ENCODE measurements at regions not wholly inside any gene's neighbourhood (a gene's known extent, or its start where the extent isn't known, plus 50 kb on each side); places are given as distances from the start of the nearest gene placed in this dataset.

- TF ChIP-seq CTCF (IDR thresholded peaks at IDR 0.05; ENCODE audit: low read depth, low read length, poor library complexity, severe bottlenecking), result no peak
- no peak for TF ChIP-seq EZH2phosphoT487 (IDR thresholded peaks at IDR 0.05; ENCODE audit: borderline replicate concordance, low read length)
- H3K9me3 ChIP-seq (ENCODE audit: control insufficient read depth, insufficient read depth, low read length), result no peaks in the 10 kb centered on the region
- no peaks in the 10 kb centered on the region for H4K20me1 ChIP-seq (ENCODE audit: control insufficient read depth, insufficient read depth, low read depth, low read length)
- H3K27ac ChIP-seq (ENCODE audit: low read depth, low read length), result no peak overlapping the region
- H3K4me1 ChIP-seq (ENCODE audit: control insufficient read depth, low read length), result no peaks in the 10 kb centered on the region
- no peaks in the 10 kb centered on the region for H3K36me3 ChIP-seq (ENCODE audit: control insufficient read depth, low read length)
- H3K4me2 ChIP-seq (ENCODE audit: low read length), result no peak overlapping the region
- no peaks in the 10 kb centered on the region for H3K27me3 ChIP-seq (ENCODE audit: control insufficient read depth, low read length)
- no peaks in the 10 kb centered on the region for H3K9me2 ChIP-seq (replicated peaks; ENCODE audit: control insufficient read depth, low read length)
- H3K79me2 ChIP-seq (ENCODE audit: control insufficient read depth, low read length), result no peaks in the 10 kb centered on the region
- H3K4me3 ChIP-seq (ENCODE audit: low read length), result no peak overlapping the region
- no peaks in the 10 kb centered on the region for H3F3A ChIP-seq (ENCODE audit: control insufficient read depth, insufficient read depth)
Observed at GRCh38 chr9:129402931-129403778, 217.7 kb downstream of the C9orf50 start.

- Histone ChIP-seq H3K79me2 (ENCODE audit: control insufficient read depth, low read length) (no peaks in the 10 kb centered on the region), H3K4me3 (ENCODE audit: low read length) (no peak overlapping the region), H3K27me3 (ENCODE audit: control insufficient read depth, low read length) (no peaks in the 10 kb centered on the region), H3F3A (ENCODE audit: control insufficient read depth, insufficient read depth) (no peaks in the 10 kb centered on the region), H3K4me2 (ENCODE audit: low read length) (no peak overlapping the region), H3K27ac (ENCODE audit: low read depth, low read length) (no peak overlapping the region), H3K36me3 (ENCODE audit: control insufficient read depth, low read length) (no peaks in the 10 kb centered on the region), H3K4me1 (ENCODE audit: control insufficient read depth, low read length) (no peaks in the 10 kb centered on the region), H4K20me1 (ENCODE audit: control insufficient read depth, insufficient read depth, low read depth, low read length) (no peaks in the 10 kb centered on the region), H3K9me2 (replicated peaks; ENCODE audit: control insufficient read depth, low read length) (no peaks in the 10 kb centered on the region), H3K9me3 (ENCODE audit: control insufficient read depth, insufficient read depth, low read length) (no peaks in the 10 kb centered on the region)
- TF ChIP-seq EZH2phosphoT487 (IDR thresholded peaks at IDR 0.05; ENCODE audit: borderline replicate concordance, low read length) (no peak), CTCF (IDR thresholded peaks at IDR 0.05; ENCODE audit: low read depth, low read length, poor library complexity, severe bottlenecking) (no peak)
Observed at GRCh38 chr9:129402371-129402739, 218.5 kb downstream of the C9orf50 start.

- Histone ChIP-seq H3K4me2 (ENCODE audit: low read length) (no peak overlapping the region), H3F3A (ENCODE audit: control insufficient read depth, insufficient read depth) (no peaks in the 10 kb centered on the region), H3K36me3 (ENCODE audit: control insufficient read depth, low read length) (no peaks in the 10 kb centered on the region), H4K20me1 (ENCODE audit: control insufficient read depth, insufficient read depth, low read depth, low read length) (no peaks in the 10 kb centered on the region), H3K79me2 (ENCODE audit: control insufficient read depth, low read length) (no peaks in the 10 kb centered on the region), H3K9me3 (ENCODE audit: control insufficient read depth, insufficient read depth, low read length) (no peaks in the 10 kb centered on the region), H3K27me3 (ENCODE audit: control insufficient read depth, low read length) (no peaks in the 10 kb centered on the region), H3K9me2 (replicated peaks; ENCODE audit: control insufficient read depth, low read length) (no peaks in the 10 kb centered on the region), H3K4me1 (ENCODE audit: control insufficient read depth, low read length) (no peaks in the 10 kb centered on the region), H3K27ac (ENCODE audit: low read depth, low read length) (no peak overlapping the region), H3K4me3 (ENCODE audit: low read length) (no peak overlapping the region)
- TF ChIP-seq CTCF (IDR thresholded peaks at IDR 0.05; ENCODE audit: low read depth, low read length, poor library complexity, severe bottlenecking), result no peak
- no peak for TF ChIP-seq EZH2phosphoT487 (IDR thresholded peaks at IDR 0.05; ENCODE audit: borderline replicate concordance, low read length)
Observed at GRCh38 chr9:129401623-129402370, 219.1 kb downstream of the C9orf50 start.

Measured in DOHH2 (cell line).